ACHN (cell line): ENCODE measurements at regions not wholly inside any gene's neighbourhood (a gene's known extent, or its start where the extent isn't known, plus 50 kb on each side); places are given as distances from the start of the nearest gene placed in this dataset.

Experiments
- DNase-seq: peaks from one replicate; pipeline ENCODE4 v3.0.0-alpha.2; 2015
- in situ Hi-C: cut with HindIII; loops from 2 replicates; pipeline ENCODE4 v1.10.0; 2017; ENCODE audit warnings: low sequenced_read_pairs, low pct_ligation_motif_present, low pct_unique_long_range_greater_than_20kb

DNA sequence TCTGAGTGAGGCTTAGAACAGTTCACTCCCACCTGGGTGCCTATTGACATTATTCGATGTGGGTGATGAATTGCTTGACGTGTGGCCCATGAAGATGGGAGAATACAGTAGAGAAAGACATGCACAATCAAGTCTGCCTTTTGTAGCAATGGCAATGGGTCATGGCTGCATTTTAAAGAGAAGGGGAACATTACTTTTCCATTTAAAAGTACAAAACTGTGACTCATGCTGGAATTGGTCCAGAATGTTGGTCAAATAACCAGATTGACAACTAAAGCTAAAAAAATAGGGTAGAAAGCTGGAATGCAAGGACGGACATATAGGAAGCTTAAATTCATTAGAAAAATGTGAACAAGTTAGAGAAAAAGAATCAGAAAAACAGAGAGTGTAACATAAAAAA lies 104.1 kb upstream of the SLC25A13 start:
- DNase-seq = no peak
- in situ Hi-C loops = no loop called here

DNA sequence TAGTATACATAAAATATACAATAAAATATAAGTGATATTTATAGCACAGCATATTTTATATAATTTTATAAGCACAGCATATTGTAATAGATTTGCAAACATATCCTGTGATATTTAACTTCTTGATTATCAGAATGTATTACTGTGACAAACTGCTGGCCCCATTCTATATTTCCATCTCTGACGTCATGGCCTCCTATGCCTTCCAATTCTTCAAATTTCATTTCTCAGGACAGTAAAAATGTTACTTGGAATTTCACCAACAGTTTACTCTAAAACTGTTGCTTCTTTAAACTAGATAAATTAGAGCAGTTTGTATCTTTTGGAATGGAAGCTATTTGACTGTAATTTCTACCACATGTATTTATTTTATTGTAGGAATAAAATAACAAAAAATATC lies 102.5 kb upstream of the SLC25A13 start:
- in situ Hi-C loops = no loop called here

DNA sequence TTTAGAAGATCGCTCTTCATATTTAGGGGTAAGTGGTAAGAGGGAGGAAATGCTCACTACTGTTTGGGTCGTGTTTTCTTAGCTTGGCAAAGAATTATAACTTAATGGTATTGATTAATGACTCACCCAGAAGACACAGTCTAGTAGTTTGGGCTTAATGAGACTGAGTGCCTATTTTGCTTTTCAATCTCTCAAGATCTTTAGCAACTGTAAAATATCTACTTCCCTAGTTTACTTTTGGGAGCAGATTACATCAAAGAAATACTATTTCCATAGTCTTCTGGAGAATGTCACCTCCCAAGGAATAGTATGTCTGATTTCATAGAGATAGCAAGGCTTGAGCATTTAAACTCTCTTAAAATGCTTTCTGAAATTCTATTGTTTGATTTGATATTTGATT lies 100.5 kb upstream of the SLC25A13 start:
- no peak for DNase-seq
- in situ Hi-C loops = no loop called here

More for the DNA sequence above, 102.5 kb upstream of the SLC25A13 start:
- DNase-seq = no peak

DNA sequence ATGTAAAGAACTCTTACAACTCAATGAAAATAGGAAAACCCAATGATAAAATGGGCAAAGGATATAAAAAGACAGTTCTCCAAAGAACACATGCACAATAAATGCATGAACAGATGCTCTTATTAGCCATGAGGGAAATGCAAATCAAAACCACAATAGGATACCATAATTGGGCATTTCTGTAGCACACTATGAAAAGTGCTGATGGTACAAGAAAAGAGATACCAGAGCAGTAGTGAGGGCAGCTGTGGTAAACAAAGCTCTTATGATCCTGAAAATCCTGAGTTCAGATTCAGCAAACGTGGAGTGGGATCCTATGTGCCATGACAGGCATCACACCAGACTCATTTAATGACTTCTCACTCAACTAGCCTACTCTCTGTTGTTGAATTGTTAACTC lies 96.7 kb upstream of the SLC25A13 start:
- in situ Hi-C loops = no loop called here
- no peak for DNase-seq

DNA sequence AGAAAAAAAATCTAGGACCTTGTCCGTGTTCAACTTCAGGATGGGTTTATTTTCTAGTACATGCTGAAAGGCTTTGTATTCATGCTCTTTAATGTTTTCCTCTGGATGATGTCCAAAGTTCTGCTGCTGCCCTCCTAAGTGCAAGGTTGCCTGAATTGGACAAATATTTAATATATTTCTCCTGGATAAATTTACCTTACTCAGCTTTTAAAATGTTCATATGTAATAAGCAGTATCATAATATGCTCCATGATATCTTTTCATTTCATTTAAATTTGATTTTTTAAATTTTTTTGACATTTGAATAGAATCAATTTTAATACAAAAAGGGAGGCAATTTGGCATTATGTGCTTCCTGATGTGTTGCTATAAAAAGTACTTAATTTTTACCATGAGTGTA lies 95.9 kb upstream of the SLC25A13 start:
- in situ Hi-C loops = no loop called here
- no peak for DNase-seq

DNA sequence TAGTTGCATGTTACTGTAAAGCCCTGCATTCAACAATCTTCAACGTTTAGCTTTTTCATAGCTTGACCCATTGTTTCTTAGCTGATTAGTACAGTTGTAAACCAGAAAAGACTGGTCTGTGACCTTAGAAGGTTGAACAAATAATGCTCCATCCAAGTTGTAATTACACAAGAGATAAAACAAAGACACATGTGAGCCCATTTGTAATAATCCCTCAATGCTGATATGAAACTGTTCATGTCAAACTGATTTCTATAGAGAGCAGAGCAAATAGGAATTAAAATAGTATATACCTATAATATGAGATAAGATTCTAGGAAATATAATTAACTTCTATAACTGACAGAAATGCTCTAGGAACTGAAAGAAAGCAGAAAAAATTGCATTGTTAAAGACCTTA lies 94.7 kb upstream of the SLC25A13 start:
- no peak for DNase-seq
- in situ Hi-C loops = no loop called here

DNA sequence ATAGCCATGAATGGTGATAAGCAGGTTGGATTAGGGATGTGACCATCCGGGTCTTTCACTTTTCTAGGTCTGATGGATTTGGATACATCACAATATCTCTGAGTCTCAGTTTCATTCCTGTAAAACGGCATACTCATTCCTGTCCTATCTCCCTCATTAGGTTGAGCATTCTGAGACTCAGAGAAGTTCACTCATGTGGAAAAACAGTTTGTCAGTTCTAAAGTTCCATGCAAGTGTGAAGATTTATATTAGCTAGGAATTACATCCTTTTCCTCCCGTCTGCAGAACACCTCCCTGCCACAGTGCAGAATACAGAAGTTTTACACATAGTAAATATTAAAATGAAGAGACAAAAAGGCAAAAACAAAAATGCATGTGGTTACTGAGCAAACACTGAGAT lies 94.2 kb upstream of the SLC25A13 start:
- no peak for DNase-seq
- in situ Hi-C loops = no loop called here

DNA sequence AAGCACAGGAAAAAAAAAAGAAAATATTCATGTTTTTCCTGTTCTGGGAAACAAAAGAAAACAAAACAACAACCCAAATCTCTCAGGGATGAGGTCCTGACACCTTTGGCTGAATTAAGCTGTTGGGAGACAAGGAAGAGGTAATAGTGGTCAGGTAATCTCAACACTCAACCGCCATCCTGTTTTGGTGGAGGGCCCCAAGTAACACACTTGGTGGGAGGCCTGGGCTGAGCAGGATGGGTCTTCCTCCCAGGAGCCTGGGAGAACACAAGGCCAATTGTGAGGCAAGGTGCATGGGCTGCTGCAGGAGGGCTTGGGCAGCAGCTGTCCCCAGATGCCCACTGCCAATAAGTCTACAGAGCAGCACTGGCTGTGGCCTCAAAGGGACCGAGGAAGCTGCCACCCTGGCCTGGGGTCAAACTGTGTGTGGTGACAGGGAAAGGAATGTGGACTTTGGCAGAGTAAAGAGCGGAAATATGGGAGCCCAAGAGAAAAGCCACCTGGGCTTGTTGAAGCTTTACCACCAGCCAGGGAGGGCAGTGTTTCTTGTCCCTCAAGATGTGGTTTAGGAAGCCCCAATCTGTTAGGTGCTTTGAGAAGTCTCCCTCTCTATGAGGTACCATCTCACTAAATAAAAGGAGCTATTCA lies 93.5 kb upstream of the SLC25A13 start:
- no peak for DNase-seq
- in situ Hi-C loops = no loop called here

DNA sequence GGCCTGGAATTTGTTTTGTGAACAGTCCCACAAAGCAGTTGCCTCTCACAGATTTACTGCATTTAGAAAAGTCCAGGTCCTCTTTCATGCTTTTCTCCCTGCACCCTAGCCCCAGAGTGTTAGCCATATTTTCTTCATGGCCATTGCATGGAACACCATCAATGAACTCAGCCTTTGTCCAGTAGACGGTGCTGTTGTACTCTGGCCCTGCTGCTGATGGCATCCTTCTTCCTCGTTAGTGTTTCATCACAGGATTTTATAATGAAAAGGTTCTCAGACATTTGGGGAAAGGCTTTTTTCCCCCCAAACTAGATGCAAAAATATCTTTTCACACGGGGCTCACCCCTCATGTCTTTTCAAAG lies 93.0 kb upstream of the SLC25A13 start:
- in situ Hi-C loops = no loop called here
- DNase-seq = peak; percentile 31

DNA sequence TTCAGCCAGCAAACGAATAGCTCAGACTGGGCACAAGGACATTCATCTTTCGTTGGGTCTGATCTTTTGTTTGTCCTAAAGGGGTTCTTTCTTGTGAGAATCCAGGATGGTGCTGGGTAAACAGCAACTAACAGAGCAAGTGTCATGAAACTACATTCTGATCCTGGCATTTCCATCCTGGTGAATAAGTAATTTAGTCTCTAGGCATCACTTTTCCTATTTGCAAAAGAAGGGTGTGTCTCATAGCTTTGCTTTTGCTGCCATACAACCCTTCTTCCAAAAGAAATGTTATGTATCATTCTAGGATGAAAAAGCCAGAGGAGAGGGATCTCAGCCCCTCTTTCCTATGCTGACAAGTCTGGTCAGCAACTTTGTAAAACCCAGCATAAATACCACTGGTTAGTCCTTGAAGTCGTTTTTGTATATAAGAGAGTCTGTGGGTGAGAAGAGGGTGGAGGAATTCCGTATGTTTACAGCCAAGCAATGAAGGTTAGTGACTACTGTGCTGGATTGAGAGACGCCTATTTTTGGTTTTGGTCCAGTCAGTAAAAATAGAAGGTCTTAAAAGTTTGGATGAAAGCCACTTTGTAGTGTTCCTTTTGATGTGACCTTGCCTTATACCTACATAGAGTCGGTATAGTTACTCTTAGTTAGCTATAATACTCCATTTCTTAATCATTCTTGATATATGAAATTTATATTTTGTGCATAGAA lies 88.4 kb upstream of the SLC25A13 start:
- in situ Hi-C loops = no loop called here
- DNase-seq = no peak

DNA sequence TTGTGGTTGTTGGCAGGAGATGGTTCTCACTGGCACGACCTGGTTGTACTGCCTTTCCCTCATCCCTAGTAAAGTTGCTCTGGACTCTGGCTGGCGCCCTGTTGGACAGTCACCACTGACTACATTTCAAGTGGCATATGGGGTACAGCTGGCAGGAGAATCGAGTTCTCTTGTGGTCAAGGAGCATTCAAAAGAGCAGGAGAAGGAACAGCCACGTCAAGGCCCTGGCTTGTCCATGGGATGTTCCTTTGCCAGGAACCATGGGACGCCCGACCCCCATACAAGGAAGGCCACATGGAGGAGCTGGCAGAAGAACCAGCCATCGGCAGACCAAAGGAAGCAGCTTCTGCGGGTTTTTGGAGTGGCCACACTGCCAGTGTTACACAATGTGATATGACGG lies 87.0 kb upstream of the SLC25A13 start:
- in situ Hi-C loops = no loop called here
- DNase-seq = no peak

DNA sequence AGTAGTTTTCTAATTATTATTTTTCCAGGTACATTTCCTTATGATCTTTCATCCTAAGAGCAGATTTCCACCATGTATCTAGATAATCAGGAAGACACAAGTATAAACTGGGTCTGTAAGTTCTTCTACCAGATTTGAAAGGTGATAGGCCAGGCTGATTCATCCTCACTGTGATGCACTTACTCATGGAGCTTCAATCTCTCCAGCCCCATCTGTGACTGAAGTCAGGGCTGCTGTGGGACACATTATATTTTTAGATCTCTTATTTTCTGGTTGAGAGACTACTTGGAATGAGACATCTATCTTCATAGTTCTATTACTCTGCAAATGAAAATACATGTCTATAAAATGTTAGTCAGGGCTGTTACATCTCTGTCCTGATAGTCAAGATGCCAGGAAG lies 85.5 kb upstream of the SLC25A13 start:
- peak; percentile 48 for DNase-seq
- in situ Hi-C loops = no loop called here

DNA sequence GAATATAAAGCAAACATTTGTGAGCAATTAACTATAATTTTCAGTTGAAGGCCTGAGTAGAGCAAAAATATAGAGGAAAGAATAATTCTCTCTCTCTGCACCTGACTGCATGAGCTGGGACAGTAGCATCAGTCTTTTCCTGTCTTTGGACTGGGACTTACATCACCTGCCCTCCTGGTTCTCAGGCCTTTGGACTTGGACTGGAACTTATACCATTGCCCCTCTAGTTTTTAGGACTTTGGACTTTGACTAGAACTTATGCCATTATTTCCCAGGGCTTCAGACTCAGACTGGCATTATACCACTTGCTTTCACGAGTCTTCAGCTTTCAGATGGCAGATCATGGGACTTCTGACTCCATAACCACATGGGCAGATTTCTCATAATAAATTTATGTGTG lies 81.0 kb upstream of the SLC25A13 start:
- in situ Hi-C loops = no loop called here
- no peak for DNase-seq

DNA sequence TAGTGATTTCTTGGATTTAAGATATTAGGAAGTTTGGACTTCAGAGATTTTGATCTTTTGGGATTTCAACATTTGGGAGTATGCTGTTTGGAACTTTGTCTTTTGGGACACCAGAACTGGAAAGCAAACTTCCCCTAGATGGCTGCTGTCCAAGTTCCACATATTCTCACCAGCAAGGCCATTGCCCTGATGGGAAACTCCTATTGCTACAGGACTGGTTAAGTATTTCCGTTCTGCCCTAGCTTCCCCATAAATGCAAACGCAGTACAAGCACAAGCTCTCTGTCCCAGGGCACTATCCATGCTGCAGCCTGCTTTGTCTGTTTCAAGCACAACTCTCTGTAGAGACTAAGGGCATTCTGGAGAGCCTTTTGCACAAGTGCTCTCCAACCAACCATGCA lies 79.3 kb upstream of the SLC25A13 start:
- no peak for DNase-seq
- in situ Hi-C loops = no loop called here

DNA sequence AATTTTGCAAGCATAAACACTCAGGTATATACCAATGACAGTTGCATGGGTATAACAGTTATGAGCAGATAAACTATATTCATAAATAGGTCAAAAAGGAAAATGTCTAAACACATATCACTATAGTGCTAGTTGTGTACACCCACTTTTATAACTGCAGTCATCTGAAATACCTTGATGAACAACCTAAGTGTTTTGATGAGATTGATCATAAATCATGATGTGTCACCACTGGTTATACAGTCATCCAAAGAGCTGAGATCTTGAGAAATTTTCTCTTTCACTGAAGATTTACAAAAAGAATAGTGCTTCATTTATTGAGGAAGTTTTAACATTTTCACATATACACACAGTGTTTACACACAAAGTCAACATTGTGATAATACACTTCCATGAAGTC lies 78.6 kb upstream of the SLC25A13 start:
- DNase-seq = no peak
- in situ Hi-C loops = no loop called here

DNA sequence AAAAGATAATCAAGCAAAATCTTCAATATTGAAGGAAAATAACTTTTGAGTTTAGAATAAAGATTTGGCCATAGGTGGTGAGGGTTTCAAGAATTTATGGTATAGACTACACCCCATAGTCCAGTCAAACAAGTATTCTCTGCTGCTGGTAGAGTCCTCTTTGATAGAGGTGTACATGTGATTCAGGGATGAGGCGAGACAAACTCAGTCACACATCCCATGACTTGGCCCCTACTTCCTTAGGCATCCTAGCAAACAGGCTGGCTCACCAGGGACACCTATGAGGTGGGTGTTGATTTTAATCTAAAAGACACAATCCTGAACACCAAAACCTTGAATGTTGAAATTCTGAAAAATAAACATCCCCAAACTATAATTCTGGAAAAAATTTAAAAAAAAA lies 78.1 kb upstream of the SLC25A13 start:
- in situ Hi-C loops = no loop called here
- no peak for DNase-seq

DNA sequence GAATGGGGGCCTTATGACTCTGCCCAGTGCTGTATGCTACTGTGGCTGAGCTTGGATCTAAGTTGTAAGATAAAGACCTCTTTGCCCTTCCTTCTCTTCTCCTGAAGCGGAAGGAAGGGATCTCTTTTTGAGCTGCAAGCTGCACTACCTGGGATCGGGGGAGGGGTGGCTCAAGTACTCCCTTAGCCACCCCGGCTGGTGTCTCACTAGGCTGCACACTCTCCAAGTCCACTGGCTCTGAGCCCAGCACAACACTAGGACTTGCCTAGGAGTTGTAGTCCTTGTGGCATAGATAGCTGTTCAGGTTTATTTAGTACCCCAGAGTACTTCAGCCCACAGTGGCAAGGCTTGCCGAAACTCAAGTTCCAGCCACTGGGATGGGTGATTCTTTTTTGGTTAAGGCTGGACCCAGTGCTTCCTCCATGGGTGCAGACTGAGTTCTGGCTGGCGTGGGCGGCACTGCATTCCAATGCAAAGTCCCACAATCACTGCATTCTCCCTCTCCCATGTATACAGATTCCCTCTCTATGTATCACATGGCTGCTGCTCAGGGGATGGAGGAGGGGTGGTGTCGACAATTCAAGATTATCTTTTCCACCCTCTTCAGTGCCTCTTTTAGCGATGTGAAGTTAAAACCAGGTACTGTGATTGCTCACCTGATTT lies 76.2 kb upstream of the SLC25A13 start:
- in situ Hi-C loops = no loop called here
- DNase-seq = no peak

DNA sequence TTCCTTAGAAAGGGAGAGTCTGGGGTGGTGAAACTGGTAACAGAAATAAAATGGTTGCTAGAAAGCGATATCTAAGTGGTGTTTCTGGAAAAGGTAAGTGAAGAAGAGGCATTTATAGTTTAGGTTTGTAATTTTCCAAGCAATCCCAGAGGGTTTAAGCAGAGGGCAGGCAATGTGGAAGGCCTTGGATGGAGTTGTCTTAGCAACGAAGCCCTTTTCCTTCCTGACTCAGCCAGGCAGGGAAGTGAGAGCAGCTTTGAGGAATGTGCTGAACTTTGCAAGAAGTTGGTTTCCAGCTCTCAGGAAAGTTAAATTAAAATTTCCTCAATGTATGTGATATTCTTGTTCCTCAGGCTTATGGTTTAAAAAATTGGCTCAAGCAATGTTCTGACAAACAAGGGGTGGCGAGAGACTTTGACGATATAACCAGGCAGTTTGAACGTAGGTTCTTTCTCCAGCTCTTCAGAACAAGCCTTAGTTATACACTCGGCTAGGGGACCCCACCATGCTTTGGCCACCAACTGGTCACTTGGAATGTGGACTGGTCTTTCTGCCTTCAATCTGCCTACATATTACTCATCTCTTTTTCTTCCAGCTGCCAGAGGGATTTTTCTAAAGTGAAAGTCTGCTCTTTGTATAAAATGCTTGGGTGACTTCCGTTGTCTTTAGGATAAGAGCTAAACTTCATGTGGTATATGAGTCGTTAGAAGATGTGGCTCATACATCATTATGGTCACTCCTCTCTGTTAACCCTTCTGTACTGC lies 66.9 kb upstream of the SLC25A13 start:
- peak; percentile 66 for DNase-seq
- in situ Hi-C loops = no loop called here

DNA sequence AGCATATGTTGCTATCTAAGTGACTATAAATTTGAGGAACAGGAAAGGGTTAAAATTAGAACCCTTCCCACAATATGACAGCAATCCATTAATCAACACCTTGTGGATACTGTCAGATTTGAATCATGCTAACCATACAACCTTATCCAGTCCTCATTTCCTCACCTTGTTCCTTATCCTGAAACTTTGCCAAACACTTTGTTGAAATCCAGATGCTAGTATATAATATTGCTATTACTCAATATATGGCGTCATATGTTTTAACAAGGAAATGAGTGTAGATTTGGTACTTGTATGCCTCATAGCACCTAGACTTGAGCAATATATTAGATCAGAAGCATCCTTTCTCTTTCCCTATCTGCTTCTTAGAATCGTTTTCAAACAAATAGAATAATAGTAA lies 66.3 kb upstream of the SLC25A13 start:
- peak; percentile 6 for DNase-seq
- in situ Hi-C loops = no loop called here
